ENCODE measurements at regions not wholly inside any gene's neighbourhood (a gene's known extent, or its start where the extent isn't known, plus 50 kb on each side); places are given as distances from the start of the nearest gene placed in this dataset.

- TF ChIP-seq CTCF (IDR thresholded peaks at IDR 0.05; ENCODE audit: poor library complexity, severe bottlenecking) (no peak), EZH2 (IDR thresholded peaks at IDR 0.05; ENCODE audit: borderline replicate concordance, insufficient read depth, low read length, poor library complexity, severe bottlenecking) (no peak), RAD21 (conservative IDR thresholded peaks at IDR 0.05) (no peak), SMC3 (conservative IDR thresholded peaks at IDR 0.05; ENCODE audit: poor library complexity) (no peak)
These were observed 811.3 kb upstream of the ADGRL2 start for GRCh38 chr1:80989455-80989854.

All from neural cell (in vitro differentiated cells).